ENCODE measurements at regions not wholly inside any gene's neighbourhood (a gene's known extent, or its start where the extent isn't known, plus 50 kb on each side); places are given as distances from the start of the nearest gene placed in this dataset.

DNA sequence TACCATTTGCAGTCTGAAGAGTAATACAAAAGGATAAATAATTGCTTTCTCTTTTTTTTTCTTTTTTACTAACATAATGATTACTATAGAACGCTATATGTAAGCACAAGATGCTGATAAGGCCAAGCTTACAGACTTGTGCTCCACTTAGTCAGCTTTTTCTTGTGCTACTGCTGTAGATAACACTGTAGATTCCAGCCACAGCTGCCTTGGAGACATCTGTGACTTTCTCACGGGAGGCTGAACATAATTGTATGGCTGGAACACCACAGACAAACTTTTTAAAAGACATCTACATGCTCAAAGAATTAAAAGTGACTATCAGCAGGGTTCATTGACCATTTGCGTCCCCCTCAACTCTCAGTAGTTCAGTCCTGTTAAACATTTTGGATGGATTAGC lies 381.7 kb upstream of the AMOT start:
- TF ChIP-seq POLR2A (IDR thresholded peaks at IDR 0.05; ENCODE audit: low read length) = no peak
- TF ChIP-seq GATA1 (IDR thresholded peaks at IDR 0.05; ENCODE audit: low read depth, low read length) = no peak

All from erythroblast (primary cell).